K562 (cell line): ENCODE measurements at regions not wholly inside any gene's neighbourhood (a gene's known extent, or its start where the extent isn't known, plus 50 kb on each side); places are given as distances from the start of the nearest gene placed in this dataset.

ENCODE experiments used
- ATAC-seq: fragments of 200-7000 bp; cut with Tn5 transposase; 3 replicates; pipeline ENCODE4 v1.9.1; 2020; ENCODE audit warnings: moderate library complexity
- BruUV-seq: library from RNA; stranded (reverse); fragments of 400-500 nt; replicated peaks from 2 replicates; lab custom pipeline; 2021; lab: Mats Ljungman, UMichigan
- CTCF ChIA-PET: fragments of 300-600 bp; formaldehyde crosslinking; extraction: SDS; loops from one replicate; lab custom pipeline; 2021; ENCODE audit warnings: low intra/inter-chr PET ratio; lab: Yijun Ruan, JAX
- POLR2A ChIA-PET: fragments of 300-600, 350-650 bp; sonication (Branson Sonifier 250); formaldehyde crosslinking; extraction: SDS; loops from one replicate; lab custom pipeline; 2021; ENCODE audit warnings: antibody characterized with exemption, inconsistent platforms; lab: Yijun Ruan, JAX
- DNase-seq, 4 experiments: peaks; one replicate each; pipeline versions ENCODE4 v3.0.0 to v3.0.0-alpha.2; 2011 to 2018; ENCODE audit warnings: low spot score in 3 of 4, mixed read lengths in 3 of 4; ENCODE audit errors: extremely low read depth in 1 of 4
- FAIRE-seq: peaks from 2 replicates; lab custom pipeline; 2011; peaks lifted over from hg19 to GRCh38; lab: Jason Lieb, UNC
- H2AFZ ChIP-seq: 2 replicates; pipeline ENCODE4 v1.6.0; 2011; ENCODE audit warnings: low read depth, low read length, control low read depth, inconsistent platforms
- H3K27ac ChIP-seq: fragments of 200-600 bp; 3 replicates; pipeline ENCODE4 v1.8.0; 2011; ENCODE audit warnings: low read depth, mild to moderate bottlenecking, control low read depth, inconsistent platforms, low read length, moderate library complexity, mixed read lengths; ENCODE audit errors: extremely low read depth
- H3K27me3 ChIP-seq, 2 experiments: fragments of 300-600 bp in 1 of 2; 2 replicates in 1 of 2; 3 replicates in 1 of 2; pipeline versions ENCODE4 v1.6.0 to v1.8.0; 2011; ENCODE audit warnings: inconsistent platforms in 2 of 2, low read length in 2 of 2, mild to moderate bottlenecking in 1 of 2, mixed read lengths in 1 of 2, moderate library complexity in 1 of 2; ENCODE audit not compliant: control insufficient read depth in 2 of 2, insufficient read depth in 2 of 2
- H3K36me3 ChIP-seq: fragments of 300-600 bp; 3 replicates; pipeline ENCODE4 v1.8.0; 2011; ENCODE audit warnings: mild to moderate bottlenecking, low read length, inconsistent platforms; ENCODE audit not compliant: control insufficient read depth, insufficient read depth
- H3K4me1 ChIP-seq, 2 experiments: fragments of 200-600 bp in 1 of 2; replicated peaks in 1 of 2; 2 replicates in 1 of 2; 3 replicates in 1 of 2; pipeline versions ENCODE4 v1.5.1 to v1.8.0; 2011; ENCODE audit warnings: inconsistent platforms in 2 of 2, low read length in 2 of 2, mild to moderate bottlenecking in 1 of 2, mixed read lengths in 1 of 2, moderate library complexity in 1 of 2; ENCODE audit not compliant: control insufficient read depth in 2 of 2, insufficient read depth in 2 of 2
- H3K4me2 ChIP-seq: 2 replicates; pipeline ENCODE4 v1.6.1; 2011; ENCODE audit warnings: low read length, control low read depth, inconsistent platforms, mixed read lengths; ENCODE audit not compliant: insufficient read depth
- H3K4me3 ChIP-seq: fragments of 200-600 bp; sonication (generic), shearing (Covaris generic); 2 replicates; pipeline ENCODE4 v1.5.1; 2016; ENCODE audit warnings: control low read depth, inconsistent platforms
- H3K79me2 ChIP-seq: fragments of 200-600 bp; 3 replicates; pipeline ENCODE4 v1.8.0; 2011; ENCODE audit warnings: low read length, inconsistent platforms; ENCODE audit not compliant: control insufficient read depth, insufficient read depth
- H3K9ac ChIP-seq, 2 experiments: 2 replicates each; pipeline versions ENCODE4 v1.6.0 to v1.6.1; 2011; ENCODE audit warnings: low read depth in 2 of 2, low read length in 2 of 2, control low read depth in 1 of 2, inconsistent platforms in 1 of 2, mild to moderate bottlenecking in 1 of 2, mixed read lengths in 1 of 2; ENCODE audit not compliant: insufficient read depth in 1 of 2
- H3K9me1 ChIP-seq: one replicate; pipeline ENCODE4 v1.6.0; 2011; ENCODE audit warnings: inconsistent platforms, mild to moderate bottlenecking, low read length, moderate library complexity; ENCODE audit not compliant: control insufficient read depth, insufficient read depth
- H3K9me3 ChIP-seq: replicated peaks from 2 replicates; pipeline ENCODE4 v1.5.1; 2011; ENCODE audit warnings: low read depth, low read length, inconsistent platforms; ENCODE audit not compliant: control insufficient read depth, insufficient read depth
- H4K20me1 ChIP-seq: replicated peaks from 2 replicates; pipeline ENCODE4 v1.6.1; 2011; ENCODE audit warnings: low read length, inconsistent platforms, mixed read lengths; ENCODE audit not compliant: control insufficient read depth, insufficient read depth
- MCM7 ChIP-seq, 2 experiments: fragments of 450-650 bp; IDR thresholded peaks; 2 replicates each; pipeline ENCODE4 v1.6.1; 2016 to 2018
- NCOA4 ChIP-seq: fragments of 450-650 bp; IDR thresholded peaks from 2 replicates; pipeline ENCODE4 v1.6.1; 2018; ENCODE audit warnings: mild to moderate bottlenecking; ENCODE audit not compliant: partially characterized antibody
- NELFE ChIP-seq: IDR thresholded peaks from 2 replicates; pipeline ENCODE4 v1.6.1; 2011; ENCODE audit warnings: mild to moderate bottlenecking; ENCODE audit not compliant: insufficient read depth, insufficient read length
- RCOR1 ChIP-seq, 2 experiments: IDR thresholded peaks; 2 replicates each; pipeline ENCODE4 v1.6.1; 2012; ENCODE audit warnings: low read depth in 2 of 2, low read length in 2 of 2, borderline replicate concordance in 1 of 2, improper control_type of control experiment in 1 of 2
- TAF9B ChIP-seq: fragments of 450-650 bp; IDR thresholded peaks from 2 replicates; pipeline ENCODE4 v1.6.1; 2018; ENCODE audit warnings: mild to moderate bottlenecking; ENCODE audit not compliant: partially characterized antibody
- TEAD2 ChIP-seq: fragments of 450-650 bp; IDR thresholded peaks from 2 replicates; pipeline ENCODE4 v1.6.1; 2016; ENCODE audit warnings: missing genetic modification characterization, control low read depth, missing compliant biosample characterization
- ZC3H4 ChIP-seq: sonication (generic); formaldehyde crosslinking; IDR thresholded peaks from 2 replicates; pipeline ENCODE4 v1.9.0; 2021; ENCODE audit warnings: missing genetic modification reagents, borderline replicate concordance
- ZNF124 ChIP-seq: sonication (generic); formaldehyde crosslinking; IDR thresholded peaks from 2 replicates; pipeline ENCODE4 v1.8.1; 2022; ENCODE audit warnings: missing genetic modification reagents
- ZNF143 ChIP-seq: sonication (generic); formaldehyde crosslinking; IDR thresholded peaks from 2 replicates; pipeline ENCODE4 v1.9.0; 2022; ENCODE audit warnings: mild to moderate bottlenecking, missing genetic modification reagents
- ZNF696 ChIP-seq: fragments of 250-450 bp; sonication (Bioruptor Pico); conservative IDR thresholded peaks from 2 replicates; pipeline ENCODE4 v1.4.0; 2020; ENCODE audit warnings: mild to moderate bottlenecking, moderate library complexity
- WGBS: fragments of 100-300 bp; shearing (Covaris generic); methylation state at CpG from one replicate; pipeline ENCODE4 v1.1.6; 2016; ENCODE audit warnings: low coverage, mixed read lengths; ENCODE audit not compliant: insufficient coverage; ENCODE audit errors: missing lambda C conversion rate; 5-methylcytosine and 5-hydroxymethylcytosine counted together
- in situ Hi-C: fragments of 300-500 bp; cut with MboI; formaldehyde crosslinking; loops from 4 replicates; pipeline ENCODE4 v1.15.0; 2018; ENCODE audit warnings: inconsistent platforms, mixed read lengths
- intact Hi-C: fragments of 100-400 bp; cut with micrococcal nuclease; formaldehyde crosslinking; loops from 2 replicates; pipeline ENCODE4 v1.14.2; 2022
- TF ChIP-seq, protein P1 (sequence below): IDR thresholded peaks from 2 replicates; pipeline ENCODE4 v1.6.1; 2011; ENCODE audit warnings: borderline replicate concordance, low read depth, mild to moderate bottlenecking, moderate library complexity, low read length; ENCODE audit not compliant: insufficient read depth, poor library complexity, severe bottlenecking

DNA sequence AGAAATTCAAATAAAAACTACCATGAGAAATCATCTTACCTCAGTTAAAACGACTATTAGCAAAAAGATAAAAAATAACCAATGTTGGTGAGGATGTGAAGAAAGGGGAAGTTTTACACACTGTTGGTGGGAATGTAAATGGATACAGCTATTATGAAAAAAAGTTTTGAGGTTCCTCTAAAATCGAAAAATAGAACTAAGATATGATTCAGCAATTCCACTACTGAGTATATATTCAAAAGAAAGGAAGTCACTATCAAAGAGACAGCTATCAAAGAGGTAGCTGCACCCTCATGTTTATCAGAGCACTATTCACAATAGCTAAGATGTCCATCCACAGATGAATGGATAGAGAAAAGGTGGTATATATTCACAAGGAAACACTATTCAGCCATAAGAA is 1888.4 kb downstream of the MAT2B start:
- DNase-seq (no peak), ATAC-seq (no peak), FAIRE-seq (no peak)
- H3K9me3 ChIP-seq: no peaks in the 10 kb centered on the region; the same call in 1 of the 2 replicates
- H2AFZ ChIP-seq: no peak overlapping the region
- no peak overlapping the region for H3K4me3 ChIP-seq
- H4K20me1 ChIP-seq: no peaks in the 10 kb centered on the region
- no TSS peak for BruUV-seq
- WGBS: 0% methylated on average over 2 of the region's 2 CpGs
- no peaks in the 10 kb centered on the region for H3K4me1 ChIP-seq
- ChIA-PET POLR2A (no interaction called here), CTCF (no interaction called here)
- no peaks in the 10 kb centered on the region for H3K27me3 ChIP-seq
- TF ChIP-seq NCOA4: no peak
- TF ChIP-seq ZNF696: no peak
- no peak for TF ChIP-seq ZNF143 (CRISPR knock-in tag)
- no peak for TF ChIP-seq ZNF124
- no peak for TF ChIP-seq NELFE
- TF ChIP-seq RCOR1 (IDR thresholded peaks at IDR 0.05; ENCODE audit: borderline replicate concordance in 1 of 2, low read depth in 2 of 2, low read length in 2 of 2): no peak
- TF ChIP-seq MCM7 (IDR thresholded peaks at IDR 0.05): no peak
- intact Hi-C loops: no loop called here
- no peak overlapping the region for H3K27ac ChIP-seq
- no peaks in the 10 kb centered on the region for H3K36me3 ChIP-seq
- H3K9ac ChIP-seq: no peak overlapping the region
- H3K9me1 ChIP-seq: no peaks in the 10 kb centered on the region
- no peak overlapping the region for H3K4me2 ChIP-seq
- in situ Hi-C loops: no loop called here
- no peaks in the 10 kb centered on the region for H3K79me2 ChIP-seq

DNA sequence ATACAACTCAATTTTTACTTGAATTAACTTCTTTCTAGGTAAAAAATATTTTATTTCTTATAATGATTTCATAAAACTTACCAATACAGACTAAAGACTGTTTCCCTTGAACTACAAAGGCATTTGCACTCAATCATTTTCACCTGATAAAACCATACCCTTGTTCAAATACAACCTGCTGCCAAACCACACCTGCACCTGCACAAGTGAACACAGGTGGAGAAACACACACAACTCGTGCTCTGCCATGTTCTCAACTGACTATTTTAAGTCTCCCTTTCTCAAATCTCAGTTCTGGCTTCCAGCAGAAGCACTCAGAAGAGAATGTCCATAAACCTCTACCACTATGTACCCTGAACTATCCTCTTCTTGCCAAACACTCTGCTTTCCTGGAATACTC is 1892.1 kb downstream of the MAT2B start:
- Histone ChIP-seq H3K79me2 (no peaks in the 10 kb centered on the region), H3K4me3 (no peak overlapping the region), H4K20me1 (no peaks in the 10 kb centered on the region), H3K4me1 (no peaks in the 10 kb centered on the region), H3K4me2 (no peak overlapping the region), H2AFZ (no peak overlapping the region), H3K9me1 (no peaks in the 10 kb centered on the region), H3K36me3 (no peaks in the 10 kb centered on the region), H3K27me3 (no peaks in the 10 kb centered on the region), H3K27ac (no peak overlapping the region), H3K9me3 (no peaks in the 10 kb centered on the region; the same call in 1 of the 2 replicates)
- in situ Hi-C loops: no loop called here
- intact Hi-C loops: no loop called here
- 0% methylated on average over 1 of the region's 1 CpG for WGBS
- no peak for DNase-seq
- no peak for ATAC-seq
- CTCF ChIA-PET: no interaction called here
- FAIRE-seq: no peak
- BruUV-seq: no TSS peak
- TF ChIP-seq TEAD2 (tag): no peak
- TF ChIP-seq, protein P1, sequence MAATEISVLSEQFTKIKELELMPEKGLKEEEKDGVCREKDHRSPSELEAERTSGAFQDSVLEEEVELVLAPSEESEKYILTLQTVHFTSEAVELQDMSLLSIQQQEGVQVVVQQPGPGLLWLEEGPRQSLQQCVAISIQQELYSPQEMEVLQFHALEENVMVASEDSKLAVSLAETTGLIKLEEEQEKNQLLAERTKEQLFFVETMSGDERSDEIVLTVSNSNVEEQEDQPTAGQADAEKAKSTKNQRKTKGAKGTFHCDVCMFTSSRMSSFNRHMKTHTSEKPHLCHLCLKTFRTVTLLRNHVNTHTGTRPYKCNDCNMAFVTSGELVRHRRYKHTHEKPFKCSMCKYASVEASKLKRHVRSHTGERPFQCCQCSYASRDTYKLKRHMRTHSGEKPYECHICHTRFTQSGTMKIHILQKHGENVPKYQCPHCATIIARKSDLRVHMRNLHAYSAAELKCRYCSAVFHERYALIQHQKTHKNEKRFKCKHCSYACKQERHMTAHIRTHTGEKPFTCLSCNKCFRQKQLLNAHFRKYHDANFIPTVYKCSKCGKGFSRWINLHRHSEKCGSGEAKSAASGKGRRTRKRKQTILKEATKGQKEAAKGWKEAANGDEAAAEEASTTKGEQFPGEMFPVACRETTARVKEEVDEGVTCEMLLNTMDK: no peak
- TF ChIP-seq ZC3H4 (CRISPR knock-in tag): no peak
- TF ChIP-seq TAF9B: no peak
- TF ChIP-seq, all 486 proteins: peak for 0
- POLR2A ChIA-PET: no interaction called here
- no peak overlapping the region for H3K9ac ChIP-seq
